KMS-11 (cell line): ENCODE measurements at regions not wholly inside any gene's neighbourhood (a gene's known extent, or its start where the extent isn't known, plus 50 kb on each side); places are given as distances from the start of the nearest gene placed in this dataset.

ENCODE experiments used
- H2AFZ ChIP-seq: fragments of 200-600 bp; sonication (generic); 2 replicates; pipeline ENCODE4 v1.6.1; 2016; ENCODE audit warnings: antibody characterized with exemption, mixed run types, low read depth
- H3K27ac ChIP-seq: fragments of 200-600 bp; sonication (generic); 2 replicates; pipeline ENCODE4 v1.6.1; 2016; ENCODE audit warnings: mild to moderate bottlenecking, mixed run types
- H3K27me3 ChIP-seq: fragments of 200-600 bp; sonication (generic); 2 replicates; pipeline ENCODE4 v1.6.1; 2017; ENCODE audit warnings: mild to moderate bottlenecking, low read depth, mixed run types, moderate library complexity; ENCODE audit not compliant: insufficient read depth
- H3K36me3 ChIP-seq: fragments of 200-600 bp; sonication (generic); 2 replicates; pipeline ENCODE4 v1.6.1; 2017; ENCODE audit warnings: mild to moderate bottlenecking, mixed run types; ENCODE audit not compliant: insufficient read depth
- H3K4me1 ChIP-seq: fragments of 200-600 bp; sonication (generic); 2 replicates; pipeline ENCODE4 v1.6.1; 2016; ENCODE audit warnings: mild to moderate bottlenecking, low read depth, mixed run types; ENCODE audit not compliant: poor library complexity, severe bottlenecking
- H3K4me2 ChIP-seq: fragments of 200-600 bp; sonication (generic); 2 replicates; pipeline ENCODE4 v1.7.0; 2016; ENCODE audit warnings: mild to moderate bottlenecking, mixed run types
- H3K4me3 ChIP-seq: fragments of 200-600 bp; sonication (generic); IDR thresholded peaks from 2 replicates; pipeline ENCODE4 v1.6.1; 2017; ENCODE audit warnings: low read depth, low read length, mixed read lengths; ENCODE audit not compliant: insufficient read depth
- H3K79me2 ChIP-seq: fragments of 200-600 bp; sonication (generic); 2 replicates; pipeline ENCODE4 v1.6.1; 2016; ENCODE audit warnings: low read depth, mixed run types; ENCODE audit not compliant: insufficient read depth
- H3K9ac ChIP-seq: fragments of 200-600 bp; sonication (generic); 2 replicates; pipeline ENCODE4 v1.6.1; 2016; ENCODE audit warnings: mild to moderate bottlenecking, mixed run types
- H4K20me1 ChIP-seq: fragments of 200-600 bp; sonication (generic); 2 replicates; pipeline ENCODE4 v1.6.1; 2016; ENCODE audit warnings: mild to moderate bottlenecking, mixed run types; ENCODE audit not compliant: insufficient read depth
- CTCF ChIP-seq: fragments of 200-600 bp; sonication (generic); conservative IDR thresholded peaks from 2 replicates; pipeline ENCODE4 v1.6.1; 2017; ENCODE audit warnings: low read depth, mild to moderate bottlenecking, antibody characterized with exemption, low read length, moderate library complexity, mixed read lengths

GRCh38 chr11:97894978-97895377 is 1125.8 kb upstream of the CNTN5 start:
- Histone ChIP-seq H3K9ac (no peak overlapping the region), H3K79me2 (no peaks in the 10 kb centered on the region), H3K4me1 (no peaks in the 10 kb centered on the region), H3K27me3 (no peaks in the 10 kb centered on the region), H2AFZ (no peak overlapping the region), H3K4me3 (no peak overlapping the region), H3K36me3 (no peaks in the 10 kb centered on the region), H3K27ac (no peak overlapping the region), H4K20me1 (no peaks in the 10 kb centered on the region), H3K4me2 (no peak overlapping the region)
- TF ChIP-seq CTCF = no peak

DNA sequence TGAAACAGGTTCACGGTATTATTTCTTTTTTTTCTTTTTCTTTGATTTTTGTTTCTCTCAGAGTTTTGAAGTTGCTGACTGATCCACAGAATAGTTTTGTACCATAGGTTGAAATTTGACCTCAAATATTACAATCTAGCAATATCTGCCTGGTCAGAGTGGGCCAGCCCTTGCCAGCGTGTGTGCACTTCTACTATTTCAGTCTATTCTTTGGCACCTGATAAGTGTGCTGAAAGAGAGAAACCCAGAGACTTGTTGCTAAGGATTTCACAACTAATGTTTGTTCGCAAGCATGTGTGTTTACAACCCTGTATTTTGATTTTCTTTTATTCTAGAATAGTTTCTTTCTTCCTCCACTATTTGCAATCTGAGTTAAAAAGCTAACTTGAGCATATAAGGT is 1125.2 kb upstream of the CNTN5 start:
- Histone ChIP-seq H3K79me2 (no peaks in the 10 kb centered on the region), H3K4me3 (no peak overlapping the region), H3K27ac (no peak overlapping the region), H3K4me2 (no peak overlapping the region), H3K4me1 (no peaks in the 10 kb centered on the region), H2AFZ (no peak overlapping the region), H3K27me3 (no peaks in the 10 kb centered on the region), H3K9ac (no peak overlapping the region), H3K36me3 (no peaks in the 10 kb centered on the region), H4K20me1 (no peaks in the 10 kb centered on the region)
- TF ChIP-seq CTCF = no peak

GRCh38 chr11:97902828-97903227 is 1117.9 kb upstream of the CNTN5 start:
- Histone ChIP-seq H3K27ac (no peak overlapping the region), H3K4me2 (no peak overlapping the region), H4K20me1 (no peaks in the 10 kb centered on the region), H3K4me3 (no peak overlapping the region), H3K9ac (no peak overlapping the region), H3K79me2 (no peaks in the 10 kb centered on the region), H3K4me1 (no peaks in the 10 kb centered on the region), H3K27me3 (no peaks in the 10 kb centered on the region), H3K36me3 (no peaks in the 10 kb centered on the region), H2AFZ (no peak overlapping the region)
- TF ChIP-seq CTCF = no peak

- Histone ChIP-seq H4K20me1 (no peaks in the 10 kb centered on the region), H3K27me3 (no peaks in the 10 kb centered on the region), H3K27ac (no peak overlapping the region), H3K4me2 (no peak overlapping the region), H2AFZ (no peak overlapping the region), H3K4me1 (no peaks in the 10 kb centered on the region), H3K36me3 (no peaks in the 10 kb centered on the region), H3K4me3 (no peak overlapping the region), H3K79me2 (no peaks in the 10 kb centered on the region), H3K9ac (no peak overlapping the region)
- no peak for TF ChIP-seq CTCF
Observed at GRCh38 chr11:97905101-97905500, 1115.6 kb upstream of the CNTN5 start.

DNA sequence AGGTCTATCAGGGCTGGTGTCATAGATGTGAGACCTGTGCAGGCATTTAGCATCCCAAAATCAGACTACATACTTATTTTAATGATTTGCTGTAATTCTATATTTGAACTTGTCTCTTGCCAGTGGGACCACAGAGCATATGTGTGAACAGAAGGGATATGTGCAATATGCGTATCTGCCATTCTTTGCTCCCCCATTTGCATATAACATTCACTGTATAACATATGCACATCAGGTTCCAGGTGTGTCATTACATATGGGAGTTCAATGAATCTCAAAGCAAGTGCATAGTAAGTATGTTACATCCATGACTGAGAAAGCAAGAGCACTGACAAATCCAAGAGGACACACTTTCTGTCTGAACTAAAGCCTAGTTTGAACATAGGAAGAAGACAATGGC is 1115.1 kb upstream of the CNTN5 start:
- H3K4me3 ChIP-seq = no peak overlapping the region
- no peaks in the 10 kb centered on the region for H3K4me1 ChIP-seq
- TF ChIP-seq CTCF = no peak
- no peaks in the 10 kb centered on the region for H3K79me2 ChIP-seq
- no peak overlapping the region for H3K4me2 ChIP-seq
- no peak overlapping the region for H3K9ac ChIP-seq
- no peaks in the 10 kb centered on the region for H3K36me3 ChIP-seq
- no peak overlapping the region for H2AFZ ChIP-seq
- H3K27me3 ChIP-seq = no peaks in the 10 kb centered on the region
- H4K20me1 ChIP-seq = no peaks in the 10 kb centered on the region
- H3K27ac ChIP-seq = no peak overlapping the region
